Erythroblast (primary cell): ENCODE measurements at regions not wholly inside any gene's neighbourhood (a gene's known extent, or its start where the extent isn't known, plus 50 kb on each side); places are given as distances from the start of the nearest gene placed in this dataset.

Experiments
- DNase-seq, 2 experiments: peaks; one replicate each; lab custom pipeline; 2025; lab: John Stamatoyannopoulos, UW
- GATA1 ChIP-seq: IDR thresholded peaks from 2 replicates; pipeline ENCODE4 v1.6.1; 2011; ENCODE audit warnings: low read depth, mild to moderate bottlenecking, control low read depth, low read length, moderate library complexity
- POLR2A ChIP-seq: IDR thresholded peaks from 2 replicates; pipeline ENCODE4 v1.6.1; 2011; ENCODE audit warnings: mild to moderate bottlenecking, low read length

DNA sequence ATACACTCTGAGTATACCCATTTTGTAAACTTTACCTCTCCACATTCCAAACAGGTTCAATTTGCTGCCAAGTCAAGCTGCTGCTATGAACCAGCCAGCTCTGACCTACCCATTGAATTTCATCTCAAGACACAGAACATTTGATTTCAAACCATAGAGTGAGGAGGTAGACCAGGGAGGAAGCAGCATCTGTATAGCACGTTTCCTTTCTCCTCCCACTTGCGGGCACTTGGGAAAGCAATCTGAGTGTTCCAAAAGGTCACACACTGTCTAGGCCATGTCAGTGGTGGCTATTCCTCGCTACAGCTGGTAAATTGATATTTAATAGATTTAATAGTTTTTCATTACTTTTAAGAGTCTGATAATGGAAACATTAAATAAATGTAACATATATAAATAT, 147.8 kb upstream of the EEPD1 start:
- TF ChIP-seq GATA1 = no peak
- no peak for TF ChIP-seq POLR2A
- DNase-seq = no peak

- no peak for DNase-seq
- no peak for TF ChIP-seq GATA1
- TF ChIP-seq POLR2A = no peak
Observed at GRCh38 chr7:36005876-36006275, 147.2 kb upstream of the EEPD1 start.

- TF ChIP-seq GATA1 = no peak
- no peak for TF ChIP-seq POLR2A
- DNase-seq = no peak
Observed at GRCh38 chr7:36006636-36007229, 146.3 kb upstream of the EEPD1 start.

- no peak for DNase-seq
- TF ChIP-seq POLR2A = no peak
- no peak for TF ChIP-seq GATA1
Observed at GRCh38 chr7:36010656-36011587, 142.1 kb upstream of the EEPD1 start.

- no peak for DNase-seq
- TF ChIP-seq POLR2A (no peak), GATA1 (no peak)
Observed at GRCh38 chr7:36011588-36011965, 141.5 kb upstream of the EEPD1 start.

- no peak for DNase-seq
- TF ChIP-seq POLR2A = no peak
- no peak for TF ChIP-seq GATA1
Observed at GRCh38 chr7:36013246-36014014, 139.6 kb upstream of the EEPD1 start.

DNA sequence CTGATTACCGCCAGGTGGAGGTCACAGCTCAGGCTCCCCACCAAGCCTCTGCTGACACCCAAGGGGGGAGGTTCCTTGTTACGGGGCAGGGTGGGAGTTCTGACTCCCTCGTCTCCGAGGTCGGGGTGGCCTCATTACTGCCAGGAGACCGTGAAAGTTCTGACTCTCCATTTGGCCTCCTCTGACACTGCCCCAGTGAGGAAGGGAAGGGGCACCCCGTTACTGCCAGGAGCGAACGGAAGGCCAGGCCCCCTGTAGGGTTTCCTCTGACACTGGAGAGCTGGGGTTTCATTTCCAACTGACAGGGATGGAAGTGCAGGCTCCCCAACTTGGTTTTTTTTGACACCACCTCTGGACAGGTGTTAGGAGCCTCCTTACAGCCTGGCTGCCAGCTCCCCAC, 138.1 kb upstream of the EEPD1 start:
- TF ChIP-seq POLR2A (no peak), GATA1 (no peak)

DNA sequence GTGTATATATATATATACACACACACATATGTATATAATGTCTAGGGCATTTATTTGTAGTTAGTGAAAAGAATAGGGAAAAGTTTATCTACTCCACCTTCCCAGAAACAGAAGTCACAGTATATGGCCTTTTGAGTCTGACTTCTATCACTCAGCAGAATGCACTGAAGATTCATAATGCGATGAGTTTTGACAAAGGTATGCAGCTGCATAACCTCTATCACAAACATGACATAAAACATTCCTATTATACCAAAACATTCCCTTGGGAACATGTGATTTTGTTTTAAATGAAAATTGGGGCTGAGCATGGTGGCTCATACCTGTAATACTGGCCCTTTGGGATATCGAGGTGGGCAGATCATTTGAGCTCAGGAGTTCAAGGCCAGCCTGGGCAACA, 137.3 kb upstream of the EEPD1 start:
- TF ChIP-seq GATA1 = no peak
- no peak for DNase-seq

More for the DNA sequence above, 138.1 kb upstream of the EEPD1 start:
- DNase-seq = no peak

DNA sequence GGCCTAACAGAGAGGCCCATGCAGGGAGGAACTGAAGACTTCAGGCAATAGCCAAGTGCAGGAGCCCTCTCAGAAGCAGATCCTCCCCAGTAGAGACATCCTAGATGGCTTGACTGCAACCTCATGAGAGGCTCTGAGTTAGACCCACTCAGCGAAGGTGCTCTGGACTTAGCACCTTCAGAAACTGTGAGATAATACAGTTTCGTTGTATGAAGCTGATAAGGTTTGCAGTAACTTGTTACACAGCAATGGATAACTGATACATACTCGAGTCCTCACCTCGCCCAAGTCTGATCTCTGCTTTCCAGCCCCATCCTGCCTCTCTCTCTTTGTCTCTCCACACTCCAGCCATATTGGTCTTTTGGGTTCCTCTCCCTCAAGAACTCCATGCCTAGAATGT, 136.4 kb upstream of the EEPD1 start:
- no peak for DNase-seq
- TF ChIP-seq GATA1 (no peak), POLR2A (no peak)

DNA sequence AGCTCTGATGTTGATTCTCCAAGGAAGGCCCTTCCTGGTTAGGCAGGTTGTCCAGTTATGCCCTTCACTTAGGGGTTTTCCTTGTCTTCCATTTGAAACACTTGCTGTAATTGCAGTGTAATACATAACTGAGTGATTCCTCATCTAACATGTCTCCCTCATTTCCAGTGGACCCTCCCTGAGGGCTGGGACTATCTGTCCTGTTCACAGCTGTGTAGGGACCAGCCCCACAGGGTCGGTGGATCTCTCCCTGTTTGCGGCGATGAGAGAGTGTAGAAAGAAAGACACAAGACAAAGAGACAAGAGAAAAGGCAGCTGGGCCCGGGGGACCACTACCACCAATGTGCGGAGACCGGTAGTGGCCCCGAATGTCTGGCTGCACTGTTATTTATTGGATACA, 135.9 kb upstream of the EEPD1 start:
- no peak for TF ChIP-seq GATA1
- TF ChIP-seq POLR2A = no peak

DNA sequence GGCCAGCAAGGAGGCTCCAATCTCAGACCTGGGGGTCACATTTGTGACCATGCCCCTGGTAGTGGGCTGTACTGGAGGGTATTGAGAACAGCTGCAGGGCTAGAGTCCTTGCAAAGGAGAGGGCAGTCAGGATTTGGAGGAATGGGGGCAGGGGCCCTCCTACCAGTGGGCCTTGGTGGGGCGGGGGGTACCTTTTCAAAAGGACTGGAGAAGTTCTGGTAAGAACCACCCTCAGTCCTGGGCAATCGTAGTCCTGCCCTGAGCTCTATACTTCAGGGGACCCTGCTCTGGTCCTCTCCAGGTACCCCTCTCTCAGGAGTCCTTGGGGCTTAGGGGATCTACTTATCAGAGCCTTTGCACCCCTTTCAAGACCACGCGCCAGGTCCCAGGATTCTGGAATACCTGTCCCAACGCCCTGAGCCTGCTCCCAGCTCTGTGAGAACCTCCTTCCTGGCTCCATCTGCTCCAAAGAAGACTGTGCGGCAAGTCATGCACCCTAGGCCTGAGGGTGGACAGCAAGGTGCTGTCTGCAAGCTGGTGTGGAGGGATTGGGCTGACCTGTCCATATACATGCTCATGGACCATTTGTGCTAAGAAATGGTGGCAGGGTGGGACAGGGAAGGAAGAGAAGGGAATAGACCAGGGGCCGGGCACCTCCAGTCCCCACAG, 134.1 kb upstream of the EEPD1 start:
- DNase-seq = no peak
- no peak for TF ChIP-seq GATA1
- no peak for TF ChIP-seq POLR2A

More for the DNA sequence above, 135.9 kb upstream of the EEPD1 start:
- DNase-seq = no peak

GRCh38 chr7:36019538-36019937, 133.5 kb upstream of the EEPD1 start:
- DNase-seq = no peak
- TF ChIP-seq GATA1 = no peak
- TF ChIP-seq POLR2A = no peak

- no peak for TF ChIP-seq POLR2A
- no peak for TF ChIP-seq GATA1
- DNase-seq = no peak
Observed at GRCh38 chr7:36019980-36020379, 133.1 kb upstream of the EEPD1 start.
